OCI-M1 (cell line): ENCODE measurements at regions not wholly inside any gene's neighbourhood (a gene's known extent, or its start where the extent isn't known, plus 50 kb on each side); places are given as distances from the start of the nearest gene placed in this dataset.

Experiments
- DNase-seq: peaks from one replicate; lab custom pipeline; 2025; lab: John Stamatoyannopoulos, UW

GRCh38 chr2:240209493-240209892, 69.0 kb upstream of the OTOS start:
- no peak for DNase-seq

- no peak for DNase-seq
Observed at GRCh38 chr2:240210198-240210965, 69.9 kb upstream of the OTOS start.

GRCh38 chr2:240211096-240211495, 70.6 kb upstream of the OTOS start:
- no peak for DNase-seq

- no peak for DNase-seq
Observed at GRCh38 chr2:240211598-240212424, 71.4 kb upstream of the OTOS start.

GRCh38 chr2:240212425-240213225, 72.2 kb upstream of the OTOS start:
- DNase-seq, result no peak

GRCh38 chr2:240213226-240213475, 72.7 kb upstream of the OTOS start:
- DNase-seq, result no peak

GRCh38 chr2:240213476-240214421, 73.3 kb upstream of the OTOS start:
- DNase-seq, result no peak

- no peak for DNase-seq
Observed at GRCh38 chr2:240214790-240215675, 74.6 kb upstream of the OTOS start.

GRCh38 chr2:240215676-240216051, 75.2 kb upstream of the OTOS start:
- no peak for DNase-seq

- no peak for DNase-seq
Observed at GRCh38 chr2:240216167-240216566, 75.7 kb upstream of the OTOS start.

- no peak for DNase-seq
Observed at GRCh38 chr2:240217431-240218301, 77.2 kb upstream of the OTOS start.

- DNase-seq, result no peak
Observed at GRCh38 chr2:240219208-240219890, 78.9 kb upstream of the OTOS start.

GRCh38 chr2:240220371-240220770, 79.9 kb upstream of the OTOS start:
- no peak for DNase-seq

GRCh38 chr2:240223631-240224030, 83.2 kb upstream of the OTOS start:
- DNase-seq, result no peak

- no peak for DNase-seq
Observed at GRCh38 chr2:240224676-240225075, 84.2 kb upstream of the OTOS start.

- no peak for DNase-seq
Observed at GRCh38 chr2:240225131-240225530, 84.7 kb upstream of the OTOS start.

- DNase-seq, result no peak
Observed at GRCh38 chr2:240225660-240226475, 85.4 kb upstream of the OTOS start.
